Memory B cell (primary cell): ENCODE measurements at regions not wholly inside any gene's neighbourhood (a gene's known extent, or its start where the extent isn't known, plus 50 kb on each side); places are given as distances from the start of the nearest gene placed in this dataset.

Experiments used
- ATAC-seq: fragments of 150-1000 bp; cut with Tn5 transposase; 2 replicates; pipeline ENCODE4 v1.10.0; 2021; ENCODE audit warnings: low read depth, mild to moderate bottlenecking, moderate library complexity
- DNase-seq, 2 donors: peaks; one replicate each; pipeline ENCODE4 v3.0.0; 2022; ENCODE audit warnings: low spot score in 2 of 2
- H3K27ac Mint-ChIP-seq: one replicate; pipeline ENCODE4 v1.8.0; 2022; ENCODE audit warnings: mild to moderate bottlenecking, moderate library complexity, mixed read lengths
- H3K27me3 Mint-ChIP-seq: one replicate; pipeline ENCODE4 v1.8.0; 2022; ENCODE audit warnings: mixed read lengths
- H3K36me3 Mint-ChIP-seq: one replicate; pipeline ENCODE4 v1.8.0; 2022; ENCODE audit warnings: mild to moderate bottlenecking, mixed read lengths
- H3K4me1 Mint-ChIP-seq: one replicate; pipeline ENCODE4 v1.8.0; 2022; ENCODE audit warnings: mixed read lengths
- H3K4me3 Mint-ChIP-seq: one replicate; pipeline ENCODE4 v1.8.0; 2022; ENCODE audit warnings: mild to moderate bottlenecking, moderate library complexity, mixed read lengths
- H3K9me3 Mint-ChIP-seq: one replicate; pipeline ENCODE4 v1.8.0; 2022; ENCODE audit warnings: mixed read lengths

DNA sequence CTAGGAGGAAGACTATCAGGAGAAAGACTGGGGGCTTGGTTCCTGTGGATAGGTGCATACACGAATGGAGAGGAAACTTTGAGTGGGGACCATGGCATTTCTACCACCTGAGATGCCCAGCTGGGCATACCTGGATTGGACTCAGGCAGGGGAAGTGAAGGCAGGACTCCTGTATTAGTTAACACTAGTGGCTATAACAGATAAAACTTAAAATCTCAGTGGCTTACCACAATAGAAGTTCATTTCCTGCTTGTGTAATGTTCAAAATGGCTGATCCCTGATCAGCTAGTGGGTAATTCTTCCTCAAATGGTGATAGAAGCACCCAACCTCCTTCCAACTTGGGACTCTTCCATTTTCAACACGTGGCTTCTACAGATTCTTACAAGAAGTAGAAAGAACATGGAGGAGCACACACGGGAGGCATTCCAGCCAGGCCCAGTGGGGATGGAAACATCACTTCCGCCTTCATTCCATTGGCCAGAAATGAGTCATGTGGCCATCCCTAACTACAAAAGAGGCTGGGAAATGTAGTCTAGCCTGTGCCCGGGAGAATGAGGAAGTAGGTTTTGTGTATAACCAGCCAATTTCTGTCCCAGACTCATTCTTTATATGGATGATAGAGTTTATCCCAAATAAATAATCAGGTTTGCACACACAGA lies 112.1 kb downstream of the UTP18 start:
- ATAC-seq (peak; percentile 93), DNase-seq (peak in 1 of 2 donors; percentile 11)
- H3K9me3 Mint-ChIP-seq = no peaks in the 10 kb centered on the region
- peak overlapping the region; percentile 53 for H3K27ac Mint-ChIP-seq
- H3K27me3 Mint-ChIP-seq = peaks cover 9% of the 10 kb centered on the region
- peaks cover 2% of the 10 kb centered on the region for H3K36me3 Mint-ChIP-seq
- peaks cover 3% of the 10 kb centered on the region for H3K4me1 Mint-ChIP-seq
- peak overlapping the region; percentile 75 for H3K4me3 Mint-ChIP-seq

DNA sequence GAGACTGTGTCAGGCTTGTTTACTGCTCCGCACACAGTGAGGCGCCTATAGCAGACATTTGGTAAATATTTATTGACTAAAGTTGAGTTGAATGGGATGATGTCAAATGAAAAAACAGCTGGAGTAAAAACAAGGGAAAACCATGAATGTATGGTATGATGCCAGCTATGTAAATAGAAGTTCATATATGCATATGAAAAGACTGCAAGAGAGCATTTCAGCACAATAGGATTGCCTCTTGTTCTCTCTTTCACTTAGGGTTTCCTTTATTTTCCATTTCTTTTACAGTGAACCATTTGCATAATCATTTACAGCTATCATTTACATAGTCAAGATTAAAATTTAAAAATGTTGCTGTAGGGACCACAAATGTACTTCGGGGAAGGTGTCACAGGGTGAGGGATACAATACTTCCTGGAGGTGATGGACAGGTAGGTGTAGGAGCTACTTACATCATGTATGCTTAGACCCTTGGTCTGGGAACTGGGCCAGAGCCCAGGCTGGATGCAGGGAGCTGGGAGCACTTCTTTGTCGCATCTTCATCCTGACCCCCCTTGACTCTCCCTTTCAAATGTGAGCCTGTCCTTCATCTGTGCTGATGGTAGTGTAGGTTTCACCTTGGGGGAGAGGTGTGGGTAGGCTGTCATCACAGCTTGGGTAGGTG lies 113.3 kb downstream of the UTP18 start:
- no peak overlapping the region for H3K27ac Mint-ChIP-seq
- H3K36me3 Mint-ChIP-seq = peaks cover 2% of the 10 kb centered on the region
- H3K4me1 Mint-ChIP-seq = peaks cover 3% of the 10 kb centered on the region
- ATAC-seq (no peak), DNase-seq (no peak)
- H3K9me3 Mint-ChIP-seq = no peaks in the 10 kb centered on the region
- no peak overlapping the region for H3K4me3 Mint-ChIP-seq
- peaks cover 14% of the 10 kb centered on the region for H3K27me3 Mint-ChIP-seq

DNA sequence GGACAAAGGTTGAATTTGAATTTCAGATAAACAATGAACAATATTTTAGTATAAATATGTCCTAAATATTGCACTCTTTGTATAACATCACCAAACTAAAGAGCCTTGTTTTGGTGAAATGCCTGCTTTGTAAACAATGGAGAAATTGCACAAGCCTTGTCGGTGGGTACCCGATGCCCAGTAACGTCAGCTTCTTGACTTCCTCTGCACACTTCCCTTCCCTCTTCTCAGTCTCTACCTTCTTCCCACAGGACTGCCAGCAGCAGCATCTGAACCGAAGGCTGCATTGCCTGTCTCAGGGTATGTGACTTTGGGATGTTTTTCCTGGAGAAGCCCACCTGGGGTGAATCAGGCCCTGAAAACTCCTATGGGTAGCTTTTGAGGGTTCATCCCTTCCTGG lies 113.9 kb downstream of the UTP18 start:
- no peak for DNase-seq
- no peaks in the 10 kb centered on the region for H3K9me3 Mint-ChIP-seq
- no peak for ATAC-seq
- peaks cover 14% of the 10 kb centered on the region for H3K27me3 Mint-ChIP-seq
- no peak overlapping the region for H3K27ac Mint-ChIP-seq
- peaks cover 2% of the 10 kb centered on the region for H3K36me3 Mint-ChIP-seq
- H3K4me1 Mint-ChIP-seq = peaks cover 3% of the 10 kb centered on the region
- no peak overlapping the region for H3K4me3 Mint-ChIP-seq

DNA sequence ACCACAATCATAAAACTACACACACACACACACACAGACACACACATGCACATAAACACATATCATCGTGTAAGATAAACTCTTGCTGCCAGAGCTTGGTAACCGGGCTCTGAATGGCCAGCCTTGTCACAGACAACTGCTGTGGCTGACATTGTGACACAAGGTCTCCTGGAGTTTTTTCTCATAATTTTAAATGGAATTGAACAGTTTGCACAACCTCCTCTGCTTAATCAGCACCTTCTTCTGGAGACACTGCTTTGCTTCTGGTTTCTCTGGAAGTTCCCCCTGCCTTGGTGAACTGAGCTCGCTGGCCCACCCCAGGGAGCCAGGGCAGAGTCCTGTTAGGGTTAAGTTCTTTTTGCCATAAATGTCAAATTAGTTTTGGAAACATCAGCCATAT lies 115.4 kb downstream of the UTP18 start:
- peaks cover 3% of the 10 kb centered on the region for H3K4me1 Mint-ChIP-seq
- no peak overlapping the region for H3K4me3 Mint-ChIP-seq
- no peak overlapping the region for H3K27ac Mint-ChIP-seq
- ATAC-seq (no peak), DNase-seq (no peak)
- H3K27me3 Mint-ChIP-seq = peaks cover 11% of the 10 kb centered on the region
- H3K36me3 Mint-ChIP-seq = peaks cover 2% of the 10 kb centered on the region
- H3K9me3 Mint-ChIP-seq = no peaks in the 10 kb centered on the region

DNA sequence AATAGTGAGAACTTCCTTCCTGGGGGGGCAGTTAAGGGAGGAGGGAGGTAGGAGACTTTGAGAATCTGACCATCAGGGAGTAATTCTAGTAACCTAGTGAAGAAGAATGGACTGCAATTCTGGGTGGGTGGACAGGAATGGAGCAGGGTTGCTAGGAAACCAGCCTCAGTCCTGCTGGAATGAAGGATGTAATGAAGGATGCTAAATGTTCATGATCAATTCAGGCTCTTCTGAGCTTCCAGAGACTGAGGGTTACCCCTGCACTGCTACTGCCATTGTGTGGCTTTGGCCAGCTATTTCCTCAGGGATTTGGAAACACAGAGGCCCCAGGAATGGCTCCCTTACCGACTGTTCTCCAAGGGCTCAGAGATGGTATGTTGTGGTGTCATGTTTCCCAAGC lies 116.4 kb downstream of the UTP18 start:
- ATAC-seq = no peak
- H3K9me3 Mint-ChIP-seq = no peaks in the 10 kb centered on the region
- H3K36me3 Mint-ChIP-seq = peaks cover under 1% of the 10 kb centered on the region
- no peak overlapping the region for H3K4me3 Mint-ChIP-seq
- no peak overlapping the region for H3K27ac Mint-ChIP-seq
- H3K27me3 Mint-ChIP-seq = peaks cover 11% of the 10 kb centered on the region
- DNase-seq = no peak
- peaks cover 3% of the 10 kb centered on the region for H3K4me1 Mint-ChIP-seq

DNA sequence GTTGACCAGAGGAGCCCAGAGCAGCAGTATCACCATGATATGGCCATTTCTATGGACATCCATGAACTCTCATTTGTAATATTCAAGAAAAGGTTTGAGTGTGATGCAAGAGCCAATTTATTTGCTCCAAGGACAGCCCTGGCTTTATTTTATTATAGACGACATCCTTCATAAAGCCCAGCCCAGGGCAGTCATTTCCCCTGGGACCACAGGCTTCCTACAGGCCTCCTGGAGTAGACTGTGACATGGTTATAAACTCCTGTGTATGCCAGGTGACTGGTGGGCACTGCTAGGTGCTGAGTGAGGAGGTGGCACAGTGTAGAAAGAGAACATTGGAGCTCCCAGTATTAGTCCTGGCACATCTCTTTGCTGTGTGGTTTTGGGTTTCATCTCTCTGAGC lies 120.9 kb downstream of the UTP18 start:
- Mint-ChIP-seq H3K27ac (no peak overlapping the region), H3K36me3 (no peaks in the 10 kb centered on the region), H3K4me3 (no peak overlapping the region), H3K27me3 (peaks cover 14% of the 10 kb centered on the region), H3K9me3 (no peaks in the 10 kb centered on the region), H3K4me1 (no peaks in the 10 kb centered on the region)
- ATAC-seq (no peak), DNase-seq (no peak)

DNA sequence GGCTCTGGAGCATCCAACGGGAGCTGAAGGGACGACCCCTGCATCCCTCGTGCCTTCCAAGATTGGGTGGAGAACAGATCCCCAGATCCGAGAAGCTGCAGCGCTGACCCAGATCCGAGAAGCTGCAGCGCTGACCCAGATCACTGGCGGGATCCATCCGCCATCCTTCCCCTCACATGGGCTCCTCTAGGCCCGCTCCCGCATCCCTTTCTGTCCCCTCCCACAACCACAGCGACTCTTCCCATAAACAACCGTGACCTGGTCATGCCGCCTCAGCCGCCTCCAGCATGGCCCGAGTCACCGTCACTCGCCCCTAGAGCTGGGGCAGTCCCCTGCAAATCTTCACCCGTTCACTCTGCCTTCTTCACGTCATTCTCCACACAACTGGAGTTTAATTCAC lies 124.9 kb downstream of the UTP18 start:
- no peak for DNase-seq
- Mint-ChIP-seq H3K36me3 (no peaks in the 10 kb centered on the region), H3K4me1 (no peaks in the 10 kb centered on the region), H3K9me3 (no peaks in the 10 kb centered on the region), H3K27me3 (peaks cover 13% of the 10 kb centered on the region), H3K27ac (no peak overlapping the region), H3K4me3 (no peak overlapping the region)
- no peak for ATAC-seq

DNA sequence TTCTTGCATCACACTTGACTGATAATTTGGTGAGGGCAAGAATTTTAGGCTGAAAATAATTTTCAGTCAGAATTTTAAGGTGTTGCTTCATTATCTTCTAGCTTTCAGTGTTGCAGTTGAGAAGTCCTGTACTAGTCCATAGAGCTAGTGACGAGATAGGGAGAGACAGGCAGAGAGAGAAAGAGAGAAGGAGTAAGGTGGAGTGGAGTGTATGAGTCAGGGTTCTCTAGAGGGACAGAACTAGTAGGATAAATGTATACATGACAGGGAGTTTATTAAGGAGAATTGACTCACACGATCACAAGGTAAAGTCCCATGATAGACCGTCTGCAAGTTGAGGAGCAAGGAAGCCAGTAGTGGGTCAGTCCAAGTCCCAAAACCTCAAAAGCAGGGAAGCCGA lies 127.2 kb downstream of the UTP18 start:
- Mint-ChIP-seq H3K4me3 (no peak overlapping the region), H3K36me3 (no peaks in the 10 kb centered on the region)
- ATAC-seq = no peak

DNA sequence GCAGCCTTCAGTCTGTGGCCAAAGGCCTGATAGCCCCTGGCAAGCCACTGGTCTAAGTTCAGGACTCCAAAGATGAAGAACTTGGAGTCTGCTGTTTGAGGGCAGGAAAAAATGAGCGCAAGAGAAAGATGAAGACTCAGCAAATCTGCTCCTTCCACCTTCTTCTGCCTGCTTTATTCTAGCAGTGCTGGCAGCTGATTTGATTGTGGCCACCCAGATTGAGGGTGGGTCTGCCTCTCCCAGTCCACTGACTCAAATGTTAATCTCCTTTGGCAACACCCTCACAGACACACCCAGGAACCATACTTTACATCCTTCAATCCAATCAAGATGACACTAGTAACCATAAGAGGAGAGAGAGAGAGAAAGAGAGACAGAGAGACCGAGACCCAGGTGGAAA lies 127.6 kb downstream of the UTP18 start:
- no peaks in the 10 kb centered on the region for H3K4me1 Mint-ChIP-seq
- no peak overlapping the region for H3K4me3 Mint-ChIP-seq
- peaks cover 22% of the 10 kb centered on the region for H3K27me3 Mint-ChIP-seq

More for the DNA sequence above, 127.2 kb downstream of the UTP18 start:
- Mint-ChIP-seq H3K9me3 (no peaks in the 10 kb centered on the region), H3K4me1 (no peaks in the 10 kb centered on the region), H3K27ac (no peak overlapping the region), H3K27me3 (peaks cover 19% of the 10 kb centered on the region)
- no peak for DNase-seq

DNA sequence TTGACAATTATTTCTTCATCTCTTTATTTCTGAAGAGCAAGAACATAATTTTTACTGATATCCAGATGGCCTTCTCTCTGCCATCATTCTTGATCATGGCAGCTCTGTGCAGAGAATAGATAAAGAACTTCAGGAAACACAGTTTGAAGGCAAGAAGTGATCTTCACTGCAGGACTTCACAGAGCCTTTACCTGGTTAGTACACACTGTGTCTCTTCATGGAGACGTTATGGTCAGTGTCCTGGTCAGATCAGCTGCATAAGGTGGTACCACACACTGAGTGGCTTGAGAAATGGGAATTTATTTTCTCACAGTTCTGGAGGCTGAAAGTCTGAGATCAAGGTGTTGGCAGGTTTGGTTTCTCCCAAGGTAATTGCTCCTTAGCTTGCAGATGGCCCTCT lies 129.5 kb downstream of the UTP18 start:
- Mint-ChIP-seq H3K27ac (no peak overlapping the region), H3K4me1 (no peaks in the 10 kb centered on the region), H3K9me3 (no peaks in the 10 kb centered on the region), H3K4me3 (no peak overlapping the region), H3K27me3 (peaks cover 25% of the 10 kb centered on the region), H3K36me3 (no peaks in the 10 kb centered on the region)
- no peak for DNase-seq
- ATAC-seq = no peak

More for the DNA sequence above, 127.6 kb downstream of the UTP18 start:
- Mint-ChIP-seq H3K9me3 (no peaks in the 10 kb centered on the region), H3K36me3 (no peaks in the 10 kb centered on the region), H3K27ac (no peak overlapping the region)
- DNase-seq = no peak
- ATAC-seq = no peak

DNA sequence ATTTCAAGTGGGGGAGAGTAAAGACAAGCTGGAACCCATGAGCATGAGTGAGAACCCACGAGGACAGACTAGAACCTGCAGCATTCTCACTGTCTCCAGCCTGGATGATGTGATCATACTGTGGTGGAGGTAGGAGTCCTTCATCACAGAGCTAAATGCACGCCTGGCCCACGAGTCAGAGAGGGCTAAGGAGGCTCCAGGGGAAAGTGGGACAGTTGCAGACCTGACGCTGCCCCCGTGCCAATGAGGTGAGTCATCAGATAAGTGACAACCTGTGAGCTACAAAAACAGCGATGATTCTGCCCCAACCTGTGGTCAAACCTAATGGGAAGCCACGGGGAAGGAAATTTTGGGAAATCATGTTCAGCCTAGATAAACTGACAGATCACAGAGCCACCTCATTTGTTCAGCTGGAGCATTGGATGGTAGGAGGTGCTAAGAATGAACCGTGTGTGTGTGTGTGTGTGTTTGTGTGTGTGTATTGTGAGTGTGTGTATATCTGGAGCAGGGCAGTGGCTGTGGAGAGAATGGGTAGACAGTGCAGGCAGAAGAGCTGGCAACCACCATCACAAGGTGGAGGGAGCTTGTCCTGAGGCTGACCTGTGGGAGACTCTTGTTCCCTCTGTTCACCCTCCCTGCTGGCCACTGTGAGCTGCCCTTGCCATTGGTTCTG lies 131.8 kb downstream of the UTP18 start:
- no peaks in the 10 kb centered on the region for H3K36me3 Mint-ChIP-seq
- ATAC-seq (no peak), DNase-seq (no peak)
- H3K4me1 Mint-ChIP-seq = no peaks in the 10 kb centered on the region
- no peak overlapping the region for H3K27ac Mint-ChIP-seq
- no peak overlapping the region for H3K4me3 Mint-ChIP-seq
- H3K27me3 Mint-ChIP-seq = peaks cover 21% of the 10 kb centered on the region
- H3K9me3 Mint-ChIP-seq = no peaks in the 10 kb centered on the region

DNA sequence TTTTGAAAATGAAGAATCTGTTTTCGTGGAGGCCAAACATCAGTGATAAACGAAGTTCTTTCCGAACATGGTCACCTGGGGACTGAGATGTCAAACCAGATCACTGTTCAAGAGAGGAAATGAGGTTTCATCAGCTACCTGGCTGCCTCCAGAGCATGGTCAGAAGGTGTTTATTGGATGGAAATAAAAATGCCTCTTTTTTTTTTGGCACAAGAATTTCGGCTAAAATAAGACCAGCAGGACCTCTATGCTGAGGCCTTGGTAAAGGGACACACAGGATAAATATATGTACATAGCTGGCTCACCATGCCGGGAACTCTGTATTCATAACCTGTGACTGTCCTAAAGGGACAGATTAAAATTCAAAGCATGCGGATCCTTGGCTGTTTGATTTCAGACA lies 135.3 kb downstream of the UTP18 start:
- Mint-ChIP-seq H3K4me3 (no peak overlapping the region), H3K27me3 (peaks cover 14% of the 10 kb centered on the region), H3K36me3 (no peaks in the 10 kb centered on the region)

DNA sequence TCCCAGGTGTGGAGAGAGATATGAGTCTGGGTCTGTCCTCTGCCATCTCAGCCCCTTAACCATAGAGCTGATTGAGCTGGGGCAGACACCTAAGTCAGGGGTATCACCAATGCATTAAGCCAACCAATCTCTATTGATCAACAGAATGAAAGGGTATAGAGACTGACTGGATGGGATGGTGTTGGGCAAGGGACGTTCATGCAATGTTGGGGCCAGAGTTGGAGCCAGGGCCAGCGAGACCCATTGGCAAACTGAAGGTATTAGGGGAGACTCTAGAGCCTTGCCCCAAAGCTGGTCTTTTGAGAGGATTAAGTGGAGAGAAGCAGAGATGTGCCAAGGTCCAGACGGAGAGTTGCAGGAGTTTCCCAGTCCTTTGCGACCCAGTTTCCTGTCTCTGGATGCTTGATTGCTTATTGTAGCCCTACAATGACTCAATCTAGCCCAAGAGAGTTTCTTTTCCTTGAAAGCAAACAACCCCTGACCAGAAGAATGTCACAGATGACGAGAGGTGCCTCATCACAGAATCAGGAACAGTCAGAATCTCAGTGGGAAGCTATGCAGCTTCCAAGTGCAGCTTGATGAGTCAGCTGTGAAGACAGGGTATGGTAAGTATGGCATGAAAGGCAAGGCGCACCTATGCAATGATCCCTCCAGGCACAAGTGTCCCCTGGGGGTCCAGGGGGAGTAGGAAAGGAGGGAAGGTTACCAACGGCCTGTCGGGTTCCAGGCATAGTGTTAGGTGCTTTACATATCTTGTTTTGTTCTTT lies 137.2 kb downstream of the UTP18 start:
- no peak for ATAC-seq
- DNase-seq = no peak

More for the DNA sequence above, 135.3 kb downstream of the UTP18 start:
- H3K4me1 Mint-ChIP-seq = no peaks in the 10 kb centered on the region
- peaks cover 2% of the 10 kb centered on the region for H3K9me3 Mint-ChIP-seq
- H3K27ac Mint-ChIP-seq = no peak overlapping the region
- no peak for ATAC-seq
- DNase-seq = no peak

DNA sequence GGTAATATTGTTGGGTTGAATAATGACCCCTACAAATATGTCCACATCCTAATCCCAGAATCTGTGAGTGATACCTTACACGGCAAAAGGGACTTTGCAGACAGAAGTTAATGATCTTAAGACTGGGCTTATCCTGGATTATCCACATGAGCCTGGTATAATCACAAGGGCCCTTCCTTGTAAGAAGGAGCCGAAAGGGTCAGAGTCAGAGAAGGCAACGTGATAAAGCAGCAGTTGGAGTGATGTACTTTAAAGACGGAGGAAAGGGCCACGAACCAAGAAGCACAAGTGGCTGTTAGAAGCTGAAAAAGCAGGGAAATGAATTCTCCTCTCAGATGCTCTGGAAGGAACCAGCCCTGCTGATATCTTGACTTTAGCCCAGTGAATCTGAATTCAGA lies 137.8 kb downstream of the UTP18 start:
- no peak overlapping the region for H3K4me3 Mint-ChIP-seq
- peaks cover 2% of the 10 kb centered on the region for H3K9me3 Mint-ChIP-seq
- no peak overlapping the region for H3K27ac Mint-ChIP-seq
- DNase-seq = no peak
- ATAC-seq = no peak
- peaks cover 9% of the 10 kb centered on the region for H3K27me3 Mint-ChIP-seq
- no peaks in the 10 kb centered on the region for H3K4me1 Mint-ChIP-seq
- H3K36me3 Mint-ChIP-seq = no peaks in the 10 kb centered on the region

More for the DNA sequence above, 137.2 kb downstream of the UTP18 start:
- Mint-ChIP-seq H3K27ac (no peak overlapping the region), H3K9me3 (peaks cover 2% of the 10 kb centered on the region), H3K4me1 (no peaks in the 10 kb centered on the region), H3K36me3 (no peaks in the 10 kb centered on the region), H3K27me3 (peaks cover 12% of the 10 kb centered on the region), H3K4me3 (no peak overlapping the region)
